Choroid plexus epithelial cell (primary cell): ENCODE measurements at regions not wholly inside any gene's neighbourhood (a gene's known extent, or its start where the extent isn't known, plus 50 kb on each side); places are given as distances from the start of the nearest gene placed in this dataset.

Source experiments
- DNase-seq: peaks from one replicate; pipeline ENCODE4 v3.0.0-alpha.2; 2010; ENCODE audit warnings: low read depth
- H3K4me3 ChIP-seq: 2 replicates; pipeline ENCODE4 v1.5.1; 2011; ENCODE audit warnings: low read depth, mild to moderate bottlenecking, control low read depth, low read length, moderate library complexity
- CTCF ChIP-seq: conservative IDR thresholded peaks from 2 replicates; pipeline ENCODE4 v1.5.1; 2011; ENCODE audit warnings: low read depth, mild to moderate bottlenecking, control low read depth, inconsistent platforms, low read length, moderate library complexity

- H3K4me3 ChIP-seq: no peak overlapping the region
- TF ChIP-seq CTCF: no peak
- no peak for DNase-seq
Observed at GRCh38 chr2:12934146-12934756, 217.5 kb downstream of the TRIB2 start.

- no peak for DNase-seq
- H3K4me3 ChIP-seq: no peak overlapping the region
- TF ChIP-seq CTCF: no peak
Observed at GRCh38 chr2:12935222-12935621, 218.5 kb downstream of the TRIB2 start.

- H3K4me3 ChIP-seq: no peak overlapping the region
- DNase-seq: peak; percentile 30
- no peak for TF ChIP-seq CTCF
Observed at GRCh38 chr2:12935796-12936195, 219.1 kb downstream of the TRIB2 start.

GRCh38 chr2:12941203-12941602 lies 224.5 kb downstream of the TRIB2 start:
- DNase-seq: no peak
- no peak overlapping the region for H3K4me3 ChIP-seq
- no peak for TF ChIP-seq CTCF

- H3K4me3 ChIP-seq: no peak overlapping the region
- TF ChIP-seq CTCF: no peak
- peak; percentile 16 for DNase-seq
Observed at GRCh38 chr2:12948231-12948960, 231.7 kb downstream of the TRIB2 start.

GRCh38 chr2:12948961-12949353 lies 232.2 kb downstream of the TRIB2 start:
- TF ChIP-seq CTCF: no peak
- DNase-seq: no peak
- H3K4me3 ChIP-seq: no peak overlapping the region

- TF ChIP-seq CTCF: no peak
- no peak for DNase-seq
- H3K4me3 ChIP-seq: no peak overlapping the region
Observed at GRCh38 chr2:12949406-12949805, 232.7 kb downstream of the TRIB2 start.
